Endothelial cell of hepatic sinusoid (primary cell): ENCODE measurements at regions not wholly inside any gene's neighbourhood (a gene's known extent, or its start where the extent isn't known, plus 50 kb on each side); places are given as distances from the start of the nearest gene placed in this dataset.

ENCODE experiments used
- in situ Hi-C: cut with HindIII; loops from 2 replicates; pipeline ENCODE4 v1.10.0; 2017; ENCODE audit warnings: low sequenced_read_pairs

DNA sequence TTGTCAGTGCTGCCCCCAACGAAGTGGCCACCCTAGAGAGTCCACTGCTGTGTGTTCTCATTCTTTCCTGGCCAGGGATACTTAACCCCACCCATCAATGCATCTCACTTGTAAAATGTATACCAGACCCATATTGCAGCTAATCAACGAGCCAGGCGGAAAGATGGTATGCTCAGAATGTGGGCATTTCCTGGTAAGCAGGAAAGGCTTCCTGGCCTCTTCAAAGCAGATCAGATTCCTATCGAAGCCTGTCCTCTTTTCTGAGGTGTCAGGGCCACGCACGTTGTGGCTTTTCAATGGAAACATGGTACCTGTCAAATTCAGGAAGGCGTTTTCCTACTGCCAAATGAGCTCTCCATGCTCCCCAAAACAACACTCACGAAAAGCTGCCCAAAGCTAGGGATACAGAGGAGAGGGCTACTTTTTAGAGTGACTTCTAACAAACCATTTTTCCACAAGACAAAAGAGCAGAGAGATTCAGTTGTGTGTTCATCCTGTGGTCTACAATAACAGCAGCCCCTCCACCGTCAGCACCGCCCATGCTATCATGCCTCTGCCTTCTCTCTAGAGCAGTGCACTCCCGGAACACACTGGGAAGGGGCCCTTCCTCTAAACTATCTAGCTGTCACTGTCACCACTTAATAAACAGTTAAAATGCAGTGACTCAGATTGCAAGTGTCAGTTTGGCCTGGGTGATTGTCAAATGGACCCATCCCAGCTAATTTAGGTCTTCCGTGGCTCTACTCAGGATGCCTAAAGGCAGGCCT lies 535.1 kb downstream of the RNF144A start:
- in situ Hi-C loops = no loop called here

DNA sequence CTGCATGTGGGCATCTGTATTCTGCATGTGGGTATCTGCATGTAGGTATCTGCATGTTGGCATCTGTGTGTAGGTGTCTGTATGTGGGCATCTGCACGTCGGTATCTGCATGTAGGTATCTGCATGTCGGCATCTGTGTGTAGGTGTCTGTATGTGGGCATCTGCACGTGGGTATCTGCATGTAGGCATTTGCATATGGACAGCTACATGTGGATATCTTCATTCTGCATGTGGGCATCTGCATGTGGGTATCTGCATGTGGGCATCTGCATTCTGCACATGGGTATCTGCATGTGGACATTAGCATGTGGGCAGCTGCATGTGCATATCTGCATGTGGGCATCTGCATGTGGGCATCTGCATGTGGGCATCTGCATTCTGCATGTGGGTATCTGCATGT lies 537.4 kb downstream of the RNF144A start:
- in situ Hi-C loops = no loop called here

DNA sequence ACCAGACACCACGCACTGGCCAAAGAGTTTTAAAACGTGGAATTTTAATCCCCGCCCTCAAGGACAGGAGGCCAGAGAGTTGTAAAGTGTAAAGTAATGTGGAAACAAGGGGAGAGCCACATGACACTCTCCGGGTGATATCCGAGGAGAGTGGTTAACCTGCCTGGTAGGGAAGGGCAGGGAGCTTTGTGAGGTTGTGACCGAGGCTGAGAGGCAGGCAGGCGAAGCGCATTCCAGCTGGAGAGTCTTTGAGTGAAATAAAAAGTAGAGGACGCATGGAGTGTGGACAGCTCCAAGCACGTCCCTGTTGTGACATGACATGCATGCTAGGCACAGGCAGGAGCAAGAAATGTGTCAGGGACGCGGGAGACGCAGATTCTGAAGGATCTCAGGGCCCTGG lies 539.5 kb downstream of the RNF144A start:
- in situ Hi-C loops = no loop called here

DNA sequence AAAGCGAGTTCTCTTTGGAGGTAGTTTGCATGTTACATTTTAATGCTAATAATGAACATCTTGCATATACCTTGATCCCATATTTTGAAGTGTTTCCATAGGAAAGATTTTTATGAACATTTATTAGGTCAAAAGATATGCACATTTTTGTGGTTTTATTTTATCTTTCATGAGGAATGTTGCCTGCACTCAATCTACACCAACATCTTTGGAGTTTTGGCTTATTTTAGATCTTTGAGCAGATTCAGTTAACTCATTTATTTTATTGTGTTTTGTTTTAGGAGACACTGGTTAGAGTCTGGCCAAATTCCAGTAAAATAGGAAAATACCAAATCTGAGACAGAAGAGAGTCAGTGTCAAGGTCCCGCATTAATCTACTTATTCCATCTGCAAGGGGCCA lies 540.9 kb downstream of the RNF144A start:
- in situ Hi-C loops = no loop called here

DNA sequence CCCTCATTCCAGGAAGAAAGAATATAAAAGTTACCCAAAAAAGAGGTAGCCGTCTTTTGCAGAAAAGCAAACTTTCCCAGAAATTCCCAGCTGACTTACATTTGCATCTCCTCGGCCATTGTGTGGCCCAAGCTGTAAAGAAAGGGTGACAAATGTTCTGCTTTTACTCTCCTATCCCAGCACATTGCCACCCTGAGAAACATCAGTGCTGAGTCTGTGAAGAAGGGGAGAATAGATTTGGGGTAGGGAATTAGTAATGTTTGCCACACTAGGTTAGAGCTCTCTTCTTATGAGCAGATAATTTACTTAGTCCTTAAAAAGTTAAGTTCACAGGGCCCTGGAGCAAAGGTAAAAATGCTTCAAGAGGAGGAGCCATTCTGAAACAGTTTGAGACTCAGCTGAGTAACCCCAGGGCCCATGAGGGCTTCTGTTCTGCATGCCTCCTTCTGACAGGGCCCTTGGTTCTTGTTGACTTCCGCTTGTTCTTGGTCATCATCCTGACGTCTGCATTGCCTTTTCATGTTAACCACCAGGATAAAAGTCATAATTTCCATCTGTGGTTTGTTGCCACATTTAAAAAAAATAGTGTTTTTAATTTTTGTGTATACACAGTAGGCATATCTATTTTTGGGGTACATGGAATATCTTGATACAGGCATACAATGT lies 550.7 kb downstream of the RNF144A start:
- in situ Hi-C loops = no loop called here

DNA sequence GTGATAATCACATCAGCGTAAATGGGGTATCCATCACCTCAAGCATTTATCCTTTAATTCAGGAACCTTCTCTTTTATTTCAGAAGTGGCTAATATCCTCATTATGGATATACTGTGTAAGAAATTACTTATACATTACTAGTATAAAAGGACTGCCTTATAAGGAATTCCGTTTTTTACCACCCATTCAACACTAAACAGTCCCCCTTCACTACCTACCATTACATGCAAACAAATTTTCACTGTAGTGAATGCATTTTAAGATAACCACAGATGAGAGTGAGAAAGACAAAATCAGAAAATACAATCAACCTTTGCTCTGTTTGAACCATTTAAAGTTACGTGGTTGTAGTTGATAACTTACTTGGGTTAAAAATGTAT lies 551.2 kb downstream of the RNF144A start:
- in situ Hi-C loops = no loop called here

DNA sequence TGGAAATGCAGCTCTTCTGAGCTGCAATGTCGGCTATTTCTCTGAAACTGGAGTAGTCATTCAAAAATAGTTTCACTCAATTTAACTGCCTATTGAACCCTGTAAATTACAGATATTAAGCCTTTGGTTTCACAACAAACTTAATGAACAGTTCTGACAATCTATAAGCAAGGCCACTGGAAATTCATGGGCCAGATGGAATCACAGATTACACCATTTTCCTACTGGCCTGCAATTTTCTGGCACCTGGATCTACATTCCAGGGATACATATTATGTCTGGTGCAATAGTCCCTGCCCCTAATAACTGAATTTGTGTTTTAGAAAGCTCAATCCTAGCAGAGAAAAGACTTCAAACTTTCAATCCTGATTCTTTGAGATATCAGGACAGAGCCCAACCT lies 551.7 kb downstream of the RNF144A start:
- in situ Hi-C loops = no loop called here

DNA sequence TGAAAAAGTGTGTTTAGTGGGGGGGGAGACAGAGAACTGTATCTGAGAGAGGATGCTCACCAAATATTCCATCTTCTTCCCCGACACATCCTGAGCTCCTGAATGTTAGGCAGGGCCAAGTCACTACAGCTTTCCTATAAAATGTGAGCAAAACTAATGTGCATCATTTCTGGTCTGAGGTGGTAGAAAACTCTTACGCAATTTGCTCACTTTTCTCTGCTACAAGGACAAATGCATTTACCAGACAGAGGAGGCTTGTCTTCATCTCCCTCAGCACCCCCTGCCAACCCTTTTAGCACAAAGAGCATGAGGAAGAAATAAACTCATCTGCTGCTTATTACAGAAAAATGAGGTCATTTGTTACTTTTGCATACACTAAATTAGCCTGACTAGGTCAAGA lies 554.0 kb downstream of the RNF144A start:
- in situ Hi-C loops = no loop called here

DNA sequence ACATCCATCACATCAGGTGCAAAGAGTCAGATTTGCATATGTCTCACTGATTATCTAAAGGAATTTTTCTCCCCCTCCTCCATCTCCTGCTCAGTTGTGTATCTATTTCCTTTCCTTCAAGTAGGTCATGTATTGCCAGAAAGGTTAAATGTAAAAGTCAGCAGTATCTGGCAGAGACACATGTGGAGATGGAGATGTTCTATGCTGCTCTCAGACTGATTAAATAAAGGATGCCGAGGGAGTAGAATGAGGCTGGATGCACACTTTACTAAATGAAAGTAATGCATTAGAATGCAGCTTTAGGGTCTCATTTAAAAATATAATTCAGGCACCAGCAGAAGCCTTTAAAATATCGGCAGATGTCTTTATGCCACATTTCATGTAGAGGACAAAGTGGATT lies 555.3 kb downstream of the RNF144A start:
- in situ Hi-C loops = no loop called here

DNA sequence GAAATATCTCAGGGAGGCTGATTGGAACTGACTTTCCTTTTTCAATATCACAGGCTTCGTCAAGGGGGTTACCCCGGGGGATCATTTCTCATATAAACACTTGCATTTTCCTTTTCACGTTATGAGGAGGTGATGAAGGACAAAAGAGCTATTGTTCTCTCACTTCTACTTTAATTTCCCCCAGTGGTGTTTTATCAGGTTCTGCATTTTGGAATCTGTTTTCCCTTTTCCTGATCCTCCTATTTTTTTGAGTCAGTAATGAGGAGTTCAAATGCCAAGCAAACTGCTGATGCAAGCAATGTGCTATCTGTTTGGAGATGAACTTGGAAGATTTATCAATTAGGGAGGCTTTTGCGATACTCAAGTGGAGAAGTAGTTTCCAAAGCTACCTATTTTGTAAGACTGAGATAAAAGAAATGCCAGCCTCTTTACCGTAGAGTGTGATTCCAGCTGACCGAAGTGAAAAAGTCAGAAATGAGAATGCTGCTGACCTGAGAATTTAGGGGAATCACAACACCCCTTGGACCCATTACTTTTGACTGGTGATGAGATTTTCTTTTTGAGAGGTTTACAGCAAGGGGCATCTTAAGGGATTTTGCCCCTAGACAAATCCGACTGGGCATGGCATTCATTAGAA lies 556.0 kb downstream of the RNF144A start:
- in situ Hi-C loops = no loop called here

DNA sequence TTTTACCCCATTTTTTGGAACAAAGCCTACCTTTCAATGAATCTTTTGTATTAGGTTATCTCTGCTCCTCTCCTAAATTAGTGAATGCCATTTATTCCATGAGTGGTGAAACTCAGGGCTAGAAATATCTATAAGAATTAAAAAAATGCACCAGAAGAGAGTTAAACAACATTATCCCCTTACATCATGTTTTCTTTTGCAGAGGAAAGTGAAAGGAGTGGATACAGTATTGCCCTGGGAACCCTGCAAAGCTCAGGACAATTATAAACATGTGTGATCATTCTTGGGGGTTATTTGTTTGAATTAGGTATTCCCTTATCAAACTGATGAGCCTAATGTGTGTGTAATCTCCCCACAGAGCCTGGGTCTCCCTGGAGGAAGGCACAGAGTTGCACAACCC lies 559.2 kb downstream of the RNF144A start:
- in situ Hi-C loops = no loop called here

DNA sequence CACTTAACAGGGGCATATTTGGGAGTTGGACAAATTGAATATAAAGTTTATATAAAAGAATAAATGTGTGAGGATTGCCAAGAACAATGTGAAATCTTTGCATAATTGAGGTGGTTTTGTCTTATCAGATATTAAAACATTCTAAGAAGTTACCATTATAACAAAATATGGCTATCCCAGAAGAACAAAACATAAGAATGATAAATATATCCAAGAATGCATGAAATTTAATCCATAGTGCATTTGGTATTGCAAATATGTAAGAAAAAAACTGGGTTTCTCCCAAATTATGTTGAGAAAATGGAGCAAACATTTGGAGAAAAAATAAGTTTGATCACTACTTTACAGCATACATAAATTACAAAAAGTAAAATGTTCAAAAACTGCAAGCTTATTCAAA lies 562.4 kb downstream of the RNF144A start:
- in situ Hi-C loops = no loop called here

DNA sequence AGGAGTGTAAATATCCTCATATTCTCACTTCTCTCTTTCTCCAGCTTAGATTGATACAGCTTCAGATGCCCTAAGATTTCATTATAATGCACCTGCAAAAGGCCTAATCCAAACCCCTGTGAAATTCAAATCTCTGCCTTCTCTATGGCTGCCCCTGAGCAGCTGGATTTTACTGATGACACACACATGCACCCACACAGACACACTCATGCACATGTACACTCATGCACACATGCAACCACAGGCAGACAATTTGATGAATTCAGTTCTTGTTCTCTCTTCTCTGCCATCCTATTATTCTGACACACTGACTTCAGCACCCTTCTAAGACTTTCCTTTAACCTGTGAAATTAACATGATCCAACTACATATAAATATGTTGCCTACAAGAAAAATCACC lies 563.2 kb downstream of the RNF144A start:
- in situ Hi-C loops = no loop called here

DNA sequence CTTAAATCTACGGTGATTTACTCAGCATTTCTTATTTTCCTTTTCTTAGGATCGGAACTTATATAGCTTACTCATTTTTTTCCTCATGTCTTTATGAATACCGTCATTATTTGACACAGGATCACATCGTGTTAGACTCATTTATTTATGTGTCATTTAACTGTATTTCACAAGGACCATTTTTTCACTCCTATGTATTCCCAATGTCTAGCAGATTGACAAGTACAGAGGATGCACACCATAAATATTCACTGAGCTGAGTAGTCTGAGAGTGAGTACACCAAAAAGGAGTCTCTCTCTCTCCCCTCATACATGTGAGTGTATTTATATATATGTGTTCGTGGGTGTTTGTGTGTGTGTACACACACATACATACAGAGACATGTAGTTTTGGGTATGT lies 573.5 kb downstream of the RNF144A start:
- in situ Hi-C loops = no loop called here

DNA sequence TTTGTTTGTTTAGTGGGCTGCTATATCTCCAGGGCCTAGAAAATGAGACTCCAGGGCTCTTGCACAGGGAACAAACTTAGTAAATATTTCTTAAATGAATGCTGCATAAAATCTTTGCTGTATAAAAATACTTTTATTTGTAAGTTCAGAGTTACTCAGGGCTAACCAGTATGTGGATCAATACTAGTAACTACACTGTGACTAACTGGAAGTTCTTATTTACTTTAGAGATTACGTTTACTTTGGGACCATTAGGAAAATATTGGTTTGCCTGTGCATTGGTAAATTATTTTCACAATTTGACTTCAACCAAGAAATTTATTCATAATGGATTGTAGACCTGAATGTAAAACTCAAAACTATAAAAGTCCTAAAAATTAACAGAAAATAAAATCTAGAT lies 575.5 kb downstream of the RNF144A start:
- in situ Hi-C loops = no loop called here

DNA sequence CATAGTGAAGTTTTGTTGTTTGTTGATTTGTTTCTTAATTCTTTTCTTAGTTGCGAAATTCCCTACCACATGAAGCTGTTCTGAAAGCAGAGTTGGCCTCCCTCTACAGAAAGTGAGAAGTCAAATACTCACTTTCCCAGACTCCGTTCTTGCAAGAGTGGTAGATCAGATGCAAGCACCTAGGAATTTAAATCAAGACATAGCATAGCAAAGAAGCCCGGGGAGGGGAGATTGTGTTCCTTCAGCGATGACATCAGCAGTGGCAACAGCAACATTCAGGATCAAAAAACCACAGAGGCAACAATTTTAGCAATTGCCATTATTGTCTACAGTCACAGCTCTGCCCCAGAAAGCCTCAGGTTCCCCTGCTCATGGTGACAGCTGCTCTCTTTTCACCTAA lies 580.0 kb downstream of the RNF144A start:
- in situ Hi-C loops = no loop called here

DNA sequence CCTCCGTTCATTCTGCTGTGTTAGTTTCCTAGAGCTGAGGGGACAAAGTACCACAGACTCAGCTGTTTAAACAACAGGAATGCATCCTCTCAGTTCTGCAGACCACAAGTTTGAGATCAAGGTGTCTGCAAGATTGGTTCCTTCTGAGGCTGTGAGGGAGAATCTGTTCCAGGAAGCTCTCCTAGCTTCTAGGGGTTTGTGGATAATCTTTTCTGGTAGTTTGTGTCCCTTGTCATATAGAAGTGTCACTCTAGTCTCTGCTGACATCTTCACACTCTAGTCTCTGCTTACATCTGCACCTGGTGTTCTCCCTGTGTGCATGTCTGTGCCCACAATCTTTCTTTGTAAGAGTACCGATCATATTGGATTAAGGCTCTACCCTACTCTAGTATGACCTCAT lies 581.8 kb downstream of the RNF144A start:
- in situ Hi-C loops = no loop called here

DNA sequence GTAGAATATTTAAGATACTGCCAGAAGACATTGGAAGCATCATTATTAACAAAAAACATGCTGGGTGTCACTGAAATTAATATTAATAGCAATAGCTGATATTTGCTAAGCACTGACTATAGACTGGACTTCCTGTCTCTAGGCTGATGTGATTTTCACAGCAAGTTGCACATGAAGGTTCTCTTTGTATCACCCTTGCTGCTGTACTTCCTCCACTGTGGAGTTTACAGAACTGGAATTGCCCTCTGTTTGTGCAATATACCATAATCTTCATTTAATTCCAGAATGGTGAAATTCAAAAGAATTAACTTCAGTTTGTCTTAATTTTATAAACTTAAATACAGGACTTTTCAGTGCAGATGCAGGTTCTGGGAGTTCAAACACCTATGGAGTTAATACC lies 585.1 kb downstream of the RNF144A start:
- in situ Hi-C loops = no loop called here

DNA sequence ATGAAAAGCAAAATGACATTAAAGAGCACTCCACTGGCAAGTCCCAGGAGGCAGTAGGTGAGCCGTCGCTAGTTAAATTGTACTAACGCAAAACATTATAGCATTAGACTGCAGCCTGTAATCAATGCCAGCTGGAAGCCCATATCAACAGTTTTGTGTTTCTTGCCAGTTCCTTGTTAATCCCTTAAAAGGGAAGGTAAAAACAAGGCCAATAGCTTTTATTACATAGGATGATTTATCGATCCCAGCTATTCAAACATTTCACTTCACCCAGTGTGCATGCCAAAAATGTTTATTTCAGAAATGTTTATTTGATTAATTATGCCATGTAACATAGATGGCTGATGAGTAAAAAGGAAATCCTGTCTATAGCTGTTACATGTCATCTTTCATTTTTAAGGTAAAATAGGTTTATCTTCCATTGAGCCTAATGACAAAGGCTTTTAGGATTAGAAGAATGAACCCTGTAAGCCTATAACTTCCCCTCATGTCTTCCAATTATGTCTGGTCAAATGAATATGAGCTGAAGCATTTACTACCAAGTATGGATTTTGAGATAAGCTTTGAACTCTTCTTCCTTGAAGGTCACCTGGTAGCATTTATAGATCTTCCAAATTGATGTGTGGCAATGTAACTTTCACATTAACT lies 591.2 kb downstream of the RNF144A start:
- in situ Hi-C loops = no loop called here

DNA sequence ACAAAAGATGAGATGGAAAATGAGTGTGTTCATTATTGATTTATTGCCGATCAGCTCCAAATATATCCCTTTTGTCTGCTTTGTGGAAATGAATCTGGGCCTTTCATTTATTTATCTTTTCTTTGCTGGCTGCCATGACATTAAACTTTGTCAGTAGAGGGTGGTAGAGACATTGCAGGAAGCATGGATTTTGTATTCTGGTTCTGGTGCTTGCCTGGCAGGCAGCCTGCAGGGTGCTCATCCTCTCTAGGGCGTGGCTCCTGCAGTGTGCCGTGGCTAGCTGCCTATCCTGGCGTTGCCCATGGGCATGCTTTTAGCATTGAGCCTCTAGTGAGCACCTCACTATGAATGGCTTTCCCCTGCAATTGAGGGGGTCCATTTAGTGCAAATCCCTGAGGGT lies 593.1 kb downstream of the RNF144A start:
- in situ Hi-C loops = no loop called here

DNA sequence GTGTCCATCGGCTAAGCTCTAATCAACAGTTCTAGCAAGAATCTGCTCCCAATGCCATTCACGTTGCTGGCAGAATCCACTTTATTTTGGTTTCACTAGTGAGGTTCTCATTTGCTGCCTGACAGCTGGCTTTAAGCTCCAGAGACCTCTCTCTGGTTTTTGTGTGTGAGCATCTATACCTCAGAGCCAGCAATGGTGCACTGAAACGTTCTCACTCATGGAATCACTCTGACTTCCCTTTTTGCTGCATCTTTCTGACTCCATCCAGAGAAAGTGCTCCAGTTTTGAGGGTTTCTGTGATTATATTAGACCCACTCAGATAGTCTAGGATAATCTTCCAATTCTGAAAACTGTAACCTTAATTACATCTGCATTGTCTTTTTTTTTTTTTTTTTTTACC lies 596.6 kb downstream of the RNF144A start:
- in situ Hi-C loops = no loop called here

DNA sequence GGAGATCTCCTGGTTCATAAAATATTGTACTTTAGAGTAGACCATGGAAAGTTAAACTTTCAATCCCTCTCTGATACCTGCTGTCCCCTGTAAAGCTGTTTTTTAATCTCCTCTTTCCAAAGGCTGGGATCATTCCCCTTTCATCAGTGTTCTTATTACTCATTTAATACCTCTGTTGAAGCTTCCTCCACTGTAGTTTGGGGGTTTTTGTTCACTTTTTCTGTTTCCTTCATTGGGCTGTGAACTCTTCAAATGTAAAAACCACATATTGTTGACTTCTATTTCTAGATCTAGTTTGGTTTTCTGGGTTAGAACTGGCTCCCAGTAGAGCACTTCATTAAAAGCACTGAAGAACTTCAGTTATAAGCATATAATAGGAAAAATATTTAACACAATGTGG lies 598.1 kb downstream of the RNF144A start:
- in situ Hi-C loops = no loop called here
